AG08396 (cell line): ENCODE measurements at regions not wholly inside any gene's neighbourhood (a gene's known extent, or its start where the extent isn't known, plus 50 kb on each side); places are given as distances from the start of the nearest gene placed in this dataset.
A peak's percentile ranks its signal among the peaks of the same experiment; 100 is the strongest.

Experiments used
- DNase-seq: peaks from one replicate; pipeline ENCODE4 v3.0.0; 2012; ENCODE audit warnings: low spot score, mixed read lengths

DNA sequence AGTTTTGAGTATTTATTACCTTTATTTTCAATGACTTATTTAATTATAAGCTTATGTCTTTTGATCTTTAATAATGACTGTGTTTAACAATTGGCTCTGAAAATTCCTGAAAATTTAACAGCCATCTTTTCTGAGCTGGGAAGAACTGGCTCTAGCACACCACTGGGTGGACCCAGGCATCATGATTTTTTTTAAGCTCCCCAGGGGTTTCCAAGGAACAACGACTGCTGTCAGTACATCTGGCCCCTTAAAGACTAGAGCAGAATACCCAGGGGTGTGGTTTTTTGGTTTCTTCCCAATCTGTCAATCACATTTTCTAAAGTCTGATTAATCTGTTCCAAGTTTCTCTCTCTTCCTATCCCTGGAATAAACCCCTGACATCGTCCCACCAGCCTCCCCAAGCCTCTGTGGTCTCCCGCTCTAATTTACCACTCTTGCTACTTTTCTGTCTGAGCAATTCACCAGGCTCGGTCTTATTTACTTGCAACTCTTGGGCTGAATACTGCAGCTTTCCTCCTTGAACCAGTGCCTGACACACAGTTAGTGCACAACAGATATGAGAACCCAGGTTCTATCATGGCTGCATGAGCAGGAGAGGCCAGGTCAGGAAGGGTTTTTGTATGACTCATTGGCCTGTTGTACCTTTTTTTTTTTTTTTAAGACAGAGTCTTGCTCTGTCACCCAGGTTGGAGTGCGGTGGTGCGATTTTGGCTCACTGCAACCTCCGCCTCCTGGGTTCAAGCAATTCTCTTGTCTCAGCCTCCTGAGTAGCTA, 321.9 kb downstream of the ZSWIM6 start:
- DNase-seq, result no peak

DNA sequence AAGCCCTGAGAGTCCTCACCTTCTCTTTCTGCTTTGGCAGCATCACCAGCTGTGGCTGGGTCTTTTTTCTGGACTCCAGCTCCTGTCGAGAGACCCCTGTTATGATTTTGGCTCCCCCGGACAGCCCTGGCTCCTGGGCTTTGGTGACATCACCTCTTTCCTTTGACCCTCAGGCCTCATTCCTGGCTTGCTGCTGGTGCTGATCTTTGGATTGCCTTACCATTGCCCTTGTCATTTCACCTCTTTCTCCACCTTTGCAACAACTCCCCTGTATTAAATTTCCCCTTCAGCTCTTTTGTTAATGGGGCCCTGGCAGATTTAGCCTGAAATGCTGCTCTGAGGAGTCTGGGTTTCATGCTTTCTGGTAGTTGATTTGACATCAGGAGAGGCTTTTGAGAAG, 322.8 kb downstream of the ZSWIM6 start:
- DNase-seq, result no peak

DNA sequence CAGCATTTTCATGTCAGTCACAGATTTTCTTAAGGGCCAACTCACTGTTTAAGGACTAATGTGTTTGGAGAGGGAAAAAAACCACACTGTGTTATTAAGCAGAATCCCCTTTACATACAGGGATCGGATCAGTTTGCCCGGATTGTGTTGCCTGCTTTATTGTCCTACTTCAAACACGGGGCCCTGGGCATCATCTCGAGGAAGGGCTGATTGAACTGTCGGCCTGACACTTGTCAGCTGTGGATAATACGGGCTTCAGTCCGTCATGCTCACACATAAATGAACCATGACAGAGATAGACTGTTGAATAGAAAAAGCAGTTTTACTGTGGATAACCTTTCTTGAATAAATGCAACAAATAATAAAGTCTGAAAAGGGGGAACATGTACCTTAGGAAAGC, 325.0 kb downstream of the ZSWIM6 start:
- DNase-seq, result no peak

DNA sequence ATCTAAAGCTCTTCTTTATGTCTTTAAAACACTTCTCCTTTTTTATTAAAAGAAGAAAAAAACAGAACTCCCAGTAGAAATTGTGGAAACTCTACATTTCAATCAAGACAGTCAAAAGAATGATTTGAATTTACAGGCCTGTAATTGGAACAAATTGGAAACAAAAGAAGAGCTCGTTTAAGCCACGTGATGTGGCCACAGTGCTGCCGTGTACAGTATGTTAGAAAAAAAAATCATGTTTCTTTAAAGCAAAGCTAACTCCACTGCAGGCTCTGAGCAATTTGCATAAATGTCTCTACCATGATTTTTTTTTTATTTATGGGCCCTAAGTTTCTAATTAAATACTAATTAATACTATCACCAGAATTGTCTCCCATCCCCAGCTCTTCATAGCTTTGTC, 325.6 kb downstream of the ZSWIM6 start:
- DNase-seq, result no peak

GRCh38 chr5:61658592-61659008, 326.5 kb downstream of the ZSWIM6 start:
- DNase-seq, result peak; percentile 72

DNA sequence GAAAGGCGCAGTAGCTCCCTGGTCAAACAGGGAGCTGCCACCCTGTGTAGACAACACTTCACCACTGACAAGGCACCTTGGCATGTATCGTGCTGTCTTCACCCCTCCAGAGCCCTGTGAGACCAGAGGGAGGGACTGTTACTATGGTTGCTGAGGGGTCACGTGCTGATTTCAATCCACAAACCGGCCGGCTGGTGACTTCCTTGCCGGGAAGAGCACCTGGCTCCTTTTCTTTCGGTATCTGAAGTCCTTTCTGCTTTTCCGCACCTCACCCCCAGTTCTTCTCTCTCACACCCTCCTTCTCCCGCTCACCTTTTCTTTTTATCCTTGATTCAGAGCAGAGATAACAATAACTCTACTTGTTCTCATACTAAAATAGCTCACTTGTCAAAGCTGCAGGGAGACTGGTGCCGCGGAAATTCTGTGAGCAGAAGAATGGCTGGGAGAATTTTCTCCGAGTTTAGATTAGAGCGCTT, 327.2 kb downstream of the ZSWIM6 start:
- DNase-seq, result no peak

GRCh38 chr5:61662670-61663069, 330.6 kb downstream of the ZSWIM6 start:
- DNase-seq, result no peak

GRCh38 chr5:61666064-61666621, 334.1 kb downstream of the ZSWIM6 start:
- DNase-seq, result no peak

DNA sequence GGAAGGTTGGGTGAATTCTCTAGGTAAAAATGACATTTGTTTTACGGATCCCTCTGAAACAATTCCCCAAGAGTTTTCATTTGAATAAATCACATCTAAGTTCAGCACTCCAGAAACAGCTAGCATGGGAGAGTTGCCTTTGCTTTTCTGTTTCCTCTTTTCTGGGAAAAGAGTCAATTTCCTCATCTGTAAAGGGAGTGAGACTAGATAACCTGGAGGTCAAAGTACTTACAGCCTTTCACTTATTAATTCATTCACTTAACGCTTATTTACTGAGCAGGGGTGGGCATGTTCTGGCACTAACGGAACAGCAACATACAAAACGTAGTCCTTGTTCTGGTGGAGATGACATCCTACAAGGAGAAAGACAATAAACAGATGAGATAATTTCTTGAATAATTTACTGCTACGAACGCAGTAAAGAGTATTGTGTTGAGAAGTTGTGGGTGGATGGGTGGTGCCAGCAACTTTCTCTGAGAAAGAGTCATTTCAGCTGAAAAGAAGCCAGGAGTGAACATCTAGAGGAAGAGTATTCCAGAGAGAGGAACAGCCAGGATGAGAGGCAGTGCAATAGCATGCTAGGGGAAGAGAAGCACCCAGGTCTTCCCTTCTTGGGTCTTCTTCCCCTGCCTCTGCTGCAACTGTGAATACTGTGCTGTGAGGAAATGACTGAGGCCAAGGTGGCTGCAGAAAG, 335.6 kb downstream of the ZSWIM6 start:
- no peak for DNase-seq

DNA sequence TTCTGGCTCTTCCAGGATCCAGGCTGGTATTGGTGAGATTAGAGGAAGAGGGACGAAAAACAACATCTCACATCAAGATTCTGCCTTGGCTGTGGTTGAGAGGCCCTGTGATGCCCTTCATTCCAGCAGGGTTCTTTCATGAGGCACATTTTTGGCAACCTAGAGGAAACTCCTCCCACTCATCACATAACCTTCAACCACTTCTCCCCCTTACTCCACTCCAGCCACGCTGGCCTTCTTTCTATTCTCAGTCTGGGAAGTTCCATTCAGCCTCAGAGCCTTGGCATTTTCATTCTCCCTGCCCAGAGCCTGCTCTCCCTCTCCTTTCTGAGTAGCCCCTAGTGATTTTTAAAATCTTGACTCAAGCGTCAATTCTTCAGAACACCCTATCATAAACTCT, 337.5 kb downstream of the ZSWIM6 start:
- no peak for DNase-seq

GRCh38 chr5:61670941-61671340, 338.9 kb downstream of the ZSWIM6 start:
- no peak for DNase-seq

- peak; percentile 28 for DNase-seq
Observed at GRCh38 chr5:61673007-61673735, 341.1 kb downstream of the ZSWIM6 start.

DNA sequence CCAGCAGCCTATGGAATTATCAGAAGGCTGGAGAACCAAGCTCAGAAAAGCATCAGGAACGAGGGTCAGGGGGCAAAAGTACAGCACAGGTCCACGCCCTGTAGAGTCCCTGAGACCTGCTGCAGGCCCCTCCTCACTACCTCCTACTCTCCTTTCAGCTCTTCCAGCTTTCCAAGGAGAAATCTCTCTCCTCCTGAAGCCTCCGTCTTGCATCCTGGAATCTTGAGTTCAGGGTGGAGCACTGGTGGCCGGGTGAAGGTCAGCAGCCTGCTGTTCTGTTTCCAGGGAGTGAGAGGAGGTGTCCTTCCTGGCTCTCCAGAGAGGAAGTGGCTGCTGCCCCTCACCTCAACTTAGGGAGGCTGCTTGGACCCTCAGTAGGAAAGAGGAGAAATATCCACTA, 342.3 kb downstream of the ZSWIM6 start:
- no peak for DNase-seq

DNA sequence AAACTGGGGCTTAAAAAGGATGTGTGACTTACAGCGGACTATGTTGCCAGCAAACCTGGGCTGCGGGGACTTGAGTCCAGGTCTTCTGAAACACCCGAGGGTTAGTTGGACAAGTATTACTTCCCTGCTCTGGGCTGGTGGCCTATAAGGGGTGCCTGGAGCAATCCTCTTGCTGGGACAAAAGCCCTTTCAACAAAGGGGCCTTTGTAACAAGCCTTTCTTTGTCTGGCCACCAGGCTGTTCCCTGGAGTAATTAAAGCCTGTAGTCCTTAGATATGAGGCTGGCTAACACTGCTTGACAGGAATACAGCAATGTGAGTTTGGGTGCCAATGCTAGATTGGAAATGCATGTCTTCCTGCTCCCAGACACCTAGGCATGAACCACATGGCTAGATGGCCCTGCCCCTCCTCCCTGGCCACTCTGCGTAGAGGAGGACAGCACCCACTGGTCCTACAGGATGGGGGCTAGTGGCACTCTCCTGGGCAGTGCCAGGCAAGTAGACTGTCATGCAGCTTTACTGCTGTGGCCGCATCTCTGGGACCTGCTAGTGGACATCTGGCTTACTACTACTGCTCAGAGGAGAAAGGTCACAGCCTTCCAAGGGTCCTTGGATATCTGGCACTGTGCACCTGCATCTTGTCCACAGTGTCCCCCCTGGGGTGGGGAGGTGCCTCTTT, 343.1 kb downstream of the ZSWIM6 start:
- no peak for DNase-seq

DNA sequence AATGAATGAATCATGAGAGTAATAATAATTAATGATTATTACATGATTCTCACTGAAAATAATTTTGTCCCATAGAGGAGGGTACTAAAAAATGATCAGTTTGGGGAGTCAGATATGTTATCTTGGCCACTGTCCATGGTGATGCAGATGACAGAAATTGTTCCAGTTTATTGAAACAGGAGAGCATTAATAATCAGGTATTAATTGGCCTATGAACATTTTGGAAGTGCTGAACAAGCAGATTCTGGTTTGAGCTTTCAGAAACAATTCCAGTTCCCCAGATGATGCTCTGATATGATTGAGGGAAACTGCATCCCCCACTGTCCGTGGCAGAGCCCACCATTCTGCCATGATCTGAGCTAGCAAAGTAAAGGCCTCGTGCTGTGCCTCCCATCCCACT, 345.2 kb downstream of the ZSWIM6 start:
- DNase-seq, result no peak

GRCh38 chr5:61678966-61679365, 346.9 kb downstream of the ZSWIM6 start:
- DNase-seq, result no peak

DNA sequence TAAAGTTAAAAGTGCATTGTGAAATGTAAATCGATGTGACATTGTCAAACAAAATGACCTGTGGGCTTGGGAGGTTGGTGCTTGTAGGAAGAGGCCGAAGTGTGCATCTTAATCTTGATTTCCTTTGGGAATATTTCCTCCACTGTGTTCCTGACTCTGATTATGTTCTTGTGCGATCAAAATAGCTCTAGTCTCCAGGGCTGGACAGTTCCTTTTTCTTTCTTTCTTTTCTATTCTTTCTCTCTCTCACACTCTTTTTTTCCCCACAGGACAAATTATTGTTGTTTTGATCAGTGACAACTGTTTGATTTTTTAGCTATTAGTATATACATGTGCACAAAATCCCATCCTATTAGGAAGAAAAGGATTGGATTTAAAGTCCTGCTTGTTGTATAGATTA, 347.5 kb downstream of the ZSWIM6 start:
- no peak for DNase-seq

DNA sequence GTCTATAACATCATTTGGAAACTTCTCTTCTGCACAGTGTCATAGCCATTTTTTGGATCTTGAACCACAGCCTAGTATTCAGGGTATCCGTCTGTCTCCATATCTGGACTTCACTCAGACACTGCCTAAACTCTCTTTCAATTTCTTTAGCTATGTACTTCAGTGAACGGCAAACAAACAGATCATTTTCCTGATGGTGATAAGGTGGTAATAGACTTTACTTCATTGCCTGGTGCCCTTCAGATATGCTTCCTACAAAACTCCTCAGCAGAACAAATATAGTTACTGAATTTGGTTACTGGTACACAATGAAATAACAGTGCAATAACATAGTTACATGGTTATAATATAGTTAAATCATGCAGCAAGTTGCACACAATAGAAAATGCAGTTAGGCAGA, 348.2 kb downstream of the ZSWIM6 start:
- DNase-seq, result no peak

- no peak for DNase-seq
Observed at GRCh38 chr5:61683148-61683547, 351.1 kb downstream of the ZSWIM6 start.

DNA sequence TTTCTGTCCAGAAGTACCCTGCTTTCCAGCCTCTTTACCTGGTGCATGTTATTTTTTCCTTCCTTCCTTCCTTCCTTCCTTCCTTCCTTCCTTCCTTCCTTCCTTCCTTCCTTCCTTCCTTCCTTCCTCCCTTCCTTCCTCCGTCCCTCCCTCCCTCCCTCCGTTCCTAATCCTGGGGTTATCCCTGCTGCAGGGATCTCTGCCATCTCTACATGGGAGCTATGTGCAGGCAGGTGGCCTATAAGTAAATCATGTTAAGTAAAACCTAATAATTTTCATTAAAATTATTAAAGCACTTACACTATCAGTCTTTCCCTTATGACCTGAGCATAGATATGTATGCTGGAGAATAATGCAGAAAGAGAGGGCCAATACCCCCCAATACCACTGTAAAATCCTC, 351.9 kb downstream of the ZSWIM6 start:
- no peak for DNase-seq

GRCh38 chr5:61686491-61687257, 354.6 kb downstream of the ZSWIM6 start:
- DNase-seq, result no peak
